AG20443 (cell line): ENCODE measurements at regions not wholly inside any gene's neighbourhood (a gene's known extent, or its start where the extent isn't known, plus 50 kb on each side); places are given as distances from the start of the nearest gene placed in this dataset.

Source experiments
- DNase-seq: peaks from one replicate; pipeline ENCODE4 v3.0.0; 2012; ENCODE audit warnings: low spot score, mixed read lengths

- DNase-seq, result no peak
Observed at GRCh38 chr7:31175672-31176071, 123.6 kb downstream of the ADCYAP1R1 start.

GRCh38 chr7:31171984-31172383 is 119.9 kb downstream of the ADCYAP1R1 start:
- no peak for DNase-seq

- DNase-seq, result no peak
Observed at GRCh38 chr7:31171216-31171785, 119.2 kb downstream of the ADCYAP1R1 start.
